KOPT-K1 (cell line): ENCODE measurements at regions not wholly inside any gene's neighbourhood (a gene's known extent, or its start where the extent isn't known, plus 50 kb on each side); places are given as distances from the start of the nearest gene placed in this dataset.

ENCODE experiments used
- H3K27ac ChIP-seq: fragments of 200-600 bp; sonication (generic); 2 replicates; pipeline ENCODE4 v1.5.1; 2016; ENCODE audit warnings: antibody characterized with exemption, mild to moderate bottlenecking, low read depth, low read length; ENCODE audit not compliant: poor library complexity, severe bottlenecking
- H3K36me3 ChIP-seq: fragments of 200-600 bp; sonication (generic); 2 replicates; pipeline ENCODE4 v1.5.1; 2017; ENCODE audit warnings: antibody characterized with exemption, mild to moderate bottlenecking, low read length, moderate library complexity; ENCODE audit not compliant: insufficient read depth
- H3K9me3 ChIP-seq: fragments of 200-600 bp; sonication (generic); 2 replicates; pipeline ENCODE4 v1.5.1; 2017; ENCODE audit warnings: antibody characterized with exemption, low read length, mild to moderate bottlenecking; ENCODE audit not compliant: insufficient read depth, poor library complexity, severe bottlenecking

GRCh38 chr6:21845439-21846140 is 252.0 kb downstream of the SOX4 start:
- Histone ChIP-seq H3K27ac (peak overlapping the region; percentile 89), H3K9me3 (no peaks in the 10 kb centered on the region), H3K36me3 (no peaks in the 10 kb centered on the region)

- H3K36me3 ChIP-seq, result no peaks in the 10 kb centered on the region
- peak overlapping the region; percentile 89 for H3K27ac ChIP-seq
These were observed 253.2 kb downstream of the SOX4 start for GRCh38 chr6:21846541-21847451.

GRCh38 chr6:21847711-21848480 is 254.3 kb downstream of the SOX4 start:
- Histone ChIP-seq H3K27ac (peak overlapping the region; percentile 89), H3K36me3 (no peaks in the 10 kb centered on the region), H3K9me3 (no peaks in the 10 kb centered on the region)

More at GRCh38 chr6:21846541-21847451, 253.2 kb downstream of the SOX4 start:
- no peaks in the 10 kb centered on the region for H3K9me3 ChIP-seq

- Histone ChIP-seq H3K27ac (peak overlapping the region; percentile 89), H3K9me3 (no peaks in the 10 kb centered on the region), H3K36me3 (no peaks in the 10 kb centered on the region)
These were observed 257.1 kb downstream of the SOX4 start for GRCh38 chr6:21850691-21851090.

- Histone ChIP-seq H3K27ac (peak overlapping the region; percentile 41), H3K36me3 (no peaks in the 10 kb centered on the region), H3K9me3 (no peaks in the 10 kb centered on the region)
These were observed 262.4 kb downstream of the SOX4 start for GRCh38 chr6:21855811-21856455.

GRCh38 chr6:21856456-21856825 is 262.9 kb downstream of the SOX4 start:
- Histone ChIP-seq H3K9me3 (no peaks in the 10 kb centered on the region), H3K27ac (peak overlapping the region; percentile 41), H3K36me3 (no peaks in the 10 kb centered on the region)

GRCh38 chr6:21856844-21857243 is 263.3 kb downstream of the SOX4 start:
- no peak overlapping the region for H3K27ac ChIP-seq
- H3K9me3 ChIP-seq, result no peaks in the 10 kb centered on the region
- H3K36me3 ChIP-seq, result no peaks in the 10 kb centered on the region

GRCh38 chr6:21858076-21858475 is 264.5 kb downstream of the SOX4 start:
- H3K9me3 ChIP-seq, result no peaks in the 10 kb centered on the region
- no peak overlapping the region for H3K27ac ChIP-seq
- no peaks in the 10 kb centered on the region for H3K36me3 ChIP-seq

GRCh38 chr6:21859193-21859735 is 265.7 kb downstream of the SOX4 start:
- Histone ChIP-seq H3K36me3 (no peaks in the 10 kb centered on the region), H3K9me3 (no peaks in the 10 kb centered on the region)

GRCh38 chr6:21861942-21862341 is 268.4 kb downstream of the SOX4 start:
- Histone ChIP-seq H3K27ac (no peak overlapping the region), H3K36me3 (no peaks in the 10 kb centered on the region), H3K9me3 (no peaks in the 10 kb centered on the region)

More at GRCh38 chr6:21859193-21859735, 265.7 kb downstream of the SOX4 start:
- no peak overlapping the region for H3K27ac ChIP-seq

- no peaks in the 10 kb centered on the region for H3K9me3 ChIP-seq
- no peak overlapping the region for H3K27ac ChIP-seq
- no peaks in the 10 kb centered on the region for H3K36me3 ChIP-seq
These were observed 270.7 kb downstream of the SOX4 start for GRCh38 chr6:21864206-21864605.

- Histone ChIP-seq H3K36me3 (no peaks in the 10 kb centered on the region), H3K9me3 (no peaks in the 10 kb centered on the region), H3K27ac (no peak overlapping the region)
These were observed 274.7 kb downstream of the SOX4 start for GRCh38 chr6:21868226-21868625.

- H3K27ac ChIP-seq, result no peak overlapping the region
- H3K9me3 ChIP-seq, result peaks cover 4% of the 10 kb centered on the region
- H3K36me3 ChIP-seq, result peaks cover 7% of the 10 kb centered on the region; the same call in 1 of the 2 replicates
These were observed 275.7 kb downstream of the SOX4 start for GRCh38 chr6:21869085-21869771.
